ENCODE measurements at regions not wholly inside any gene's neighbourhood (a gene's known extent, or its start where the extent isn't known, plus 50 kb on each side); places are given as distances from the start of the nearest gene placed in this dataset.

- ATAC-seq, result no peak
- intact Hi-C loops (cut with DNase I), result no loop called here
Measured at GRCh38 chrX:6812087-6812486, 277.2 kb upstream of the VCX3A start.

GRCh38 chrX:6810776-6811175 lies 275.9 kb upstream of the VCX3A start:
- DNase-seq (ENCODE audit: missing footprints) (no peak), ATAC-seq (no peak)
- intact Hi-C loops (cut with DNase I), result no loop called here

More at GRCh38 chrX:6812087-6812486, 277.2 kb upstream of the VCX3A start:
- DNase-seq (ENCODE audit: missing footprints), result no peak

DNA sequence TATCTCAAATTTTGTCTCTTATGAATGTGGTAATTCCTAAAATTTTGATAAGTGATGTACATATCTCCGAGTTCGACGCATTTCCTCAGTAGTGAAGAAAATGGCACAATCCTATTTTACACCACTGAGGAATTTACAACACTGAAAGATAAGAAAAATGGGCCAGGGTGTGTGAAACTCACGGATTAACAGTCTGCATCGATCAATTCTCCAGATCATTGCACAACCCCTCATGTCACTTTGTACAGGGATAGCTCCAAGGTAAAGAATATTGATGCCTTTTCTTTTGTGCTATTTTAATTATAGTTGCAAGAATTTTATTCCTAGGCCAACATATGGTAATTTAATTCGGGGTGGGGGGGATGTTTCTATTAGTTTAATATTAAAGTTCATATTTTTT lies 268.7 kb upstream of the VCX3A start:
- ATAC-seq (no peak), DNase-seq (ENCODE audit: missing footprints) (no peak)
- intact Hi-C loops (cut with DNase I), result no loop called here

GRCh38 chrX:6793000-6793399 lies 258.1 kb upstream of the VCX3A start:
- DNase-seq (ENCODE audit: missing footprints), result no peak
- ATAC-seq, result no peak
- intact Hi-C loops (cut with DNase I), result no loop called here

DNA sequence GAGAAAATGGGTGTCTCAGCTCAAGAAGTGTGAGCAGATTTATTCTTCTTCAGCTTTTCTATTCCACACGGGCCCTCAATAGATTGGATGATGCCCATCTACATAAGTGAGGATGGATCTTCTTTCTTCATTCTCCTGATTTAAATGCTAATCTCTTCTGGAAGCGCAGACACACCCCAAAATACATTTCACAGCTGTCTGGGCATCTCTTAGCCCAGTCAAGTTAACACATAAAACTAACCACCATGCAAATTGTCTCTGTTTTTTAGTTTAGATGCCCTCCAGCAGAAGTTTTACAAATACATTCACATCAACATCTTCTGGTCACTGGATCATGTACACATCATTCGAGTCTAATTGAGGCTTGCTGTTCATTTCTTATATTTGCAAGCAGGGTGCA lies 249.0 kb upstream of the VCX3A start:
- ATAC-seq (no peak), DNase-seq (ENCODE audit: missing footprints) (no peak)
- intact Hi-C loops (cut with DNase I), result no loop called here

DNA sequence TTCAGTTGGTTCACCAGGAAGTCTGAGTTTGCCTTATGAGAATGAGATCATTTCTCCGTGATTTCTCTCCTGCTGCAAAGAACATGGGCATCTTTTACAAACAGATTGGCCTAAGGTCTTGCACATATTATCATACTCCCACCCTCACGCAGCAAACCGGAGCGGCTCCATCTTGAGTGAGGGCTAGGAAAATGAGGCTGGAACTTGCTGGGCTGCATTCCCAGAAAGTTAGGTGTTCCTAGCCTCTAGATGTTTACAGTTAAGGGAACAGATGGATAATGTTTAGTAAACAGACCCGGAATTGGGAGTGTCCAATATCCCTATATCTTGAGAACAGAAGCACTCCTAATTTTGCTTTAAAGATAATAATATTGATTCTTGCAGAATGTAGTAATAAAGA lies 247.9 kb upstream of the VCX3A start:
- intact Hi-C loops (cut with DNase I), result no loop called here
- ATAC-seq, result no peak
- no peak for DNase-seq (ENCODE audit: missing footprints)

GRCh38 chrX:6778544-6779503 lies 243.9 kb upstream of the VCX3A start:
- DNase-seq (ENCODE audit: missing footprints) (no peak), ATAC-seq (peak; percentile 31)
- intact Hi-C loops (cut with DNase I), result no loop called here

DNA sequence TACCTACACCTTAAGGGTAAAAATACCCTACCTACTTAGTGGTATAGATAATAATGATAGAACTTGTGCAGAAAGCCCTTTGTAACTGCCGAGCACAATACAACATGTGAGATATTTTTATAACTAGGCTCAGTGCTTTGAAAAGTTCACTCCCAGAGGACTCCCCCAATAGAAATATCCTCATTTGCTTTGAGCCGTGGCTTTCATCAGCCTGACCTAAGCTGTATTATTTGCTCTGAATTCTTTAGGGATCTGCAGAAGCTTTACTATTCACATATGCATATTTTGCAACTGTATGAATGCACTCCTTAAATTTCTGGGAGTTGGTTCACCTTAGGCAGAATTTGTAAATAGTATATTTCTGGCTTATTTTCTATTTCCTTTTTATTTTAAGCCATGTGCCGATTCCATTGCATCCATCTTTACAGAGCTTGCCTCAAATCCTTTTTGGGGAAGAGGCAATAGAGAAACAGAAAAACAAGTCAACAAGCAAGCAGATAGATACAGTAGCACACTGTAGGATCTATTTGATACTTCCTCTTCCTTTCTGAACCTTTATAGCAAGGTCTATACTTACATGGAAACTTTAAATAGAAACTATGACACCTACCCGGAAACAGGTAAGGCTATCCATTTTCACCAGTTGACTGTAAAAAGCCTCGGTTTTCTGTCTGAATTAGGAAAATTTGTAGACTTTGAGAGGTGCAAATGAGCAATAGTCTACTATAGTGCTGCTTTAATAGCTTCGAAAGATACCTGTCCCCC lies 242.5 kb upstream of the VCX3A start:
- DNase-seq (ENCODE audit: missing footprints) (no peak), ATAC-seq (no peak)
- intact Hi-C loops (cut with DNase I), result no loop called here

DNA sequence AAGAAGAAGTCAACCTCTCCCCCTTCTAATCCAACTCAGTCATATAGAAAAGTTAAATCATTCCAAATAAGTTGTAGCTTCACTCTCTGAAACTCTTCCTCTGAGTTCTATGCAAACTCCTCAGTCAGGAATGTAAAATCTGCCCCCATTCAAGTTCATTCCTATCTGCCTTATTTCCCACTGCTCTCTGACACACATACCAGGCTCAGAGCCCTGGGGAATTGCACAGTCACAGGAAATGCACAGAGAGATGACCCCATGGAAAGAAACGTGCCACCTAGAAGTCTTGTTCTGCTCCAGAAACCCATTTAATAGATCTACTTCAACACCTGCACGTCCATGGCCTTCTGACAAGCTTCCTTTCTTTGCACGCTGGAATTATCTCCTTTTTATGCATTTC lies 236.0 kb upstream of the VCX3A start:
- no peak for ATAC-seq
- DNase-seq (ENCODE audit: missing footprints), result no peak
- intact Hi-C loops (cut with DNase I), result no loop called here

DNA sequence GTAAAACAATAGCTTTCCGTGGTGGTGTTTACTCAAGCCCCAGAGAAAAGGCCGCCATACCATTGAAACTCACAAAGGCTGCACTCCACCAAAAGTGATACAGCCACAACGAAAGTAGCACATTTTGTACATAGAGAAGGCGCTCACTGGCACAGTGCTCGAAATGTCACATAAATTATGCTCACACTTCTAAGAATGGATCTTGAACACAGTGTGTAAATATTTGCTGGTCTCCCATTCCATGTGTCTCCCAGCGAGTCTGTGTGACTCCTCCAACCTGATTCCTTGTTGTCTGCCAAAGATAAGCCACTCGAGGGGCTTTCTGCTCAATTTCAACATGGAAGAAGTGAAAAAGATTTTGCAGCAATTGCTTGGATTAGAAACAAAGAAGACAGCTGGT lies 234.0 kb upstream of the VCX3A start:
- intact Hi-C loops (cut with DNase I), result no loop called here
- ATAC-seq (no peak), DNase-seq (ENCODE audit: missing footprints) (no peak)

DNA sequence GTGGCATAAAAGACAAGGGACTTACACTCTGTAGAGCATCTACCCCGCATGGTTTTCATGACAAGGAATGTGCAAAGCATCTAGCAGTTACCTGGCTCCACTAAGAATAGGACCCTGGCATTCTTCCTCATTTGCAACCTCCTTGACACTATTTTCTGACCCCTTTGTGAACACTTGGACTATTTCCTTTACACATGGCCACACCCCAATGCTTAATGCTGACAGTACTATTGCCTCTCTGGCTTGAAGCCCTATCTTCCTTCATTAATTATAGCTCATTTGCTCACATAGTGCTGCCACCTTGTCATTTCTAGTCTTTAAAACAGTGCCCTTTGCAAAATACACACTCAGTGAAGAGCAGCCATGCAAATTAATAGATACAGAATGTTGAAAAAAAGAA lies 226.3 kb upstream of the VCX3A start:
- no peak for DNase-seq (ENCODE audit: missing footprints)
- intact Hi-C loops (cut with DNase I), result no loop called here
- ATAC-seq, result no peak

GRCh38 chrX:6759655-6760375 lies 224.9 kb upstream of the VCX3A start:
- intact Hi-C loops (cut with DNase I), result no loop called here
- DNase-seq (ENCODE audit: missing footprints) (no peak), ATAC-seq (no peak)

DNA sequence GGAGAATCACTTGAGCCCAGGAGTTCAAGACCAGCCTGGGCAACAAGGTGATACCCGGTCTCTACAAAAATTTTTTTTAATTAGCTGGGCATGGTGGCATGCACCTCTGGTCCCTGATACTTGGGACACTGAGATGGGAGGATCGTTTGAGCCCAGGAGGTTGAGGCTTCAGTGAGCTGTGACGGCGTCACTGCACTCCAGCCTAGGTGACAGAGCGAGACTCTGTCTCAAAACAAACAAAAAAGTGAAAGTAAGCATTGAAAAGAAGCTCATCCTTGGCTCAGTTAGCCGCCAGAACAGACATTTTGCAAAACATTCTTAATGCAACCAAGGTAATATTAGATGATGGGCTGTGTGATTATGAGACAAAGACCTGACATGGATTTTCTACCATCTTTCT lies 223.3 kb upstream of the VCX3A start:
- intact Hi-C loops (cut with DNase I), result no loop called here
- ATAC-seq (no peak), DNase-seq (ENCODE audit: missing footprints) (no peak)

GRCh38 chrX:6757631-6758030 lies 222.7 kb upstream of the VCX3A start:
- DNase-seq (ENCODE audit: missing footprints), result no peak
- intact Hi-C loops (cut with DNase I), result no loop called here
- ATAC-seq, result no peak

DNA sequence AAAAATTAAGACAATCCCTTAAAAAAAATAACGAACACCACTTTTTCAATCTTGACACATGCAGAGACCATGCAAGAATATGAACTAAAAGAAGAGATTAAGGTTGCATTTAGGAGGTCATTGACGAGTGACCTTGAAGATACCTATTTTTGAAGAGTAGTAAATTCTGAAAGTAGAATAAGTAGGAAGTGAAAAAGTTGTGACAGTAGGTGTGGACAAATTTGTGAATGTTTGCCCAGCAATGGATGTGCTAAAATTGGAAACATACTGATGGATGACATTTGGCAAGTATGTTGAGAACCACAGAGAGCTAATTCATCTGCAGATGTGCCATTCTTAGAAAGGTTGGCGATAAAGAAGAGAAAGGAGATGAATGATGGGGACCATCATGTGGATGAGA lies 213.7 kb upstream of the VCX3A start:
- intact Hi-C loops (cut with DNase I), result no loop called here
- ATAC-seq (no peak), DNase-seq (ENCODE audit: missing footprints) (no peak)

DNA sequence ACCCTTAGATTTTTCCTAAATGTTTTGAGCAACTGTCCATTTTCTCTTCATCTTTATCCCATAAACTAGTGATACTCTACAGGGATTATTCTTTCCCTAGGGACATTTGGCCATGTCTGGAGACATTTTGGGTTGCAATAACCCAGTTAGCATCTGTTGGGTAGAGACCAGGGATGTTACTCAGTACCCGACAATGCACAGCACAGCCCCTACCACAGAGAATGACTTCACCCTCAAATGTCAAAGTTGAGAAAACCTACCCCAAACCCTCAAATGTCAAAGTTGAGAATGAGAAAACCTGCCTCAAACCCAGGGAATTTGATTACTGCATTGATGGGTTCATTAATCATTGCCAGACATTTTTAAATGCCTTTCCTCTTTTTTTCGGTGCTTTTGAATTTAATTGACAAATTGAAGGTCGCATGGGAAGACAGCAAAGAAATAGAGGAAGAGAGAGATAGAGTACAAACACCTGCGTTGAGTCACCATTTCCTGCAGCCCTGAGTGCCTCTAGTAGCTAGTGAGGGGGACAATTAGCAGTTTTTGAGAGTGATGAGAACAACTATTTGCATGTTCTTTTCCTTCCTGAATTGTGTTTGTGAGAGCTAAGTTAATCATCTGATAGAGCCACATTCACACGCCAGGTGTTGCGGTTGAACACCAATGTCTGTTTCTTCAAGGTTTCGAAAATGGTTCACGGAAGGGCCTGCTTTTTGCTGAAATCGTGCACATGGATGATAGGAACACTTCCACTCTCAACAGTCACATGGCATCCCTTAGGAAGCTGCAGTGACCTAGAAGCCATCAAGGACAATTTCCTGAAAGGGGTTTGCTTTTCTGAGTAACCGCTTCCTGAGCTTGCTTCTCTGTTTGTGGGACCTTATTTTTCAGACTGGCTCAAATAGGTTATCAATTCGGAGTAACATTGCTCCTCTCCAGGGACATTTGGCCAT lies 203.9 kb upstream of the VCX3A start:
- ATAC-seq, result no peak
- no peak for DNase-seq (ENCODE audit: missing footprints)
- intact Hi-C loops (cut with DNase I), result no loop called here

DNA sequence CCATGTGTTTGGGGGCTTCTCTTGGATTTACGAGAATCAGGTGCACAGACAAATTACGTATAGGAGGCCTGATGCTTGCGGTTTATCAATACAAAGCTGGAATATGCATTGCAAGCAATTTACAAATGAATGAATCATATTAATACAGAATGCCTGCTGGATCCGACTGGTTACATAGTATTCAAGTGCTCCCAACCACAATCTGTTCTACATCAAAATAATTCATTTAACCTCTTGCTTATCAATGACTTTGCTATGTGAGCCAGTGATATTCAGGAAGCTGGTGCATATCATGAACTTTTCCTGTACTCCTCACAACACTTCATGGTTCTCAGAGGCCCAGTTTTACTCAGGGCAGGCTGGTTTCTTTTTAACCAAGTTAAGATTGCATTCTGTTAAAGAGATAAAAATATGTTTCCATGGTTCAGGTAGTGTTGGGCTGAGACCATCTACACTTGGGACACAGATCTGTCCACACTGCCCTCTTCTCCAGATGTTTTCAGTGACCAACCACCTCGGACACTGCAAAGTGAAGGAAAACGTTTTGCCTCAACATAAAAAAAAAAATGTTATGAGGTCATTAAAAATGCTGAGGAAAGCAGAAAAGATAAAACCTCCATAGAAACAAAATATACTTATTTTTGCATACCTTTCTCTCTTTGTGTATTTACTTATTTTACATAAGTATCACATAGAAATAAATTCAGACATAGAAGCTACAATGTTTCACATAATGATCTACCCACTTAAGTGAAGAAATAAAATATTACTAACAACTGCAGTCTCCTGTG lies 200.1 kb upstream of the VCX3A start:
- DNase-seq (ENCODE audit: missing footprints), result no peak
- ATAC-seq, result no peak
- intact Hi-C loops (cut with DNase I), result no loop called here

DNA sequence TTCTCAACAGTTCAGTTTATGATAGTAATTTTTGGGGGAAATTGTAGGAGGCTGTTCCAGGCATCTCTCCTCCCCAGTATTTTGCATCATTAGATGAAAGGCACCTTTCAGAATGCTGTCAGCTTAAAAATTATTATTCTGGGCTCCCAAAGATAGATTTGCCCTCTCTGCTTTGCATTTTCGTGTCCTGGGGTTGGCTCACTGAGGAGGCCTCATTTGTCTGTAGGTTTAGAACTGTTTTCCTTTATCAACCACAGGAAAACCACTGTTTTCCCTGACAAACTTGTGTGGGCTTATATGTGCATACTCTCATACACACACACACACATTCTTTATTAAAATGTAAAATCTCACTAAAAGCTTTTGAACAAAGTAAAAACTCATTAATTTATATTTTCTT lies 197.2 kb upstream of the VCX3A start:
- DNase-seq (ENCODE audit: missing footprints), result no peak
- ATAC-seq, result no peak
- intact Hi-C loops (cut with DNase I), result no loop called here
